ENCODE measurements at regions not wholly inside any gene's neighbourhood (a gene's known extent, or its start where the extent isn't known, plus 50 kb on each side); places are given as distances from the start of the nearest gene placed in this dataset.
"Not testable (repeated sequence)": the region's sequence is repeated elsewhere in the genome, so short reads cannot be mapped to it uniquely, and the experiment has no call there.

DNA sequence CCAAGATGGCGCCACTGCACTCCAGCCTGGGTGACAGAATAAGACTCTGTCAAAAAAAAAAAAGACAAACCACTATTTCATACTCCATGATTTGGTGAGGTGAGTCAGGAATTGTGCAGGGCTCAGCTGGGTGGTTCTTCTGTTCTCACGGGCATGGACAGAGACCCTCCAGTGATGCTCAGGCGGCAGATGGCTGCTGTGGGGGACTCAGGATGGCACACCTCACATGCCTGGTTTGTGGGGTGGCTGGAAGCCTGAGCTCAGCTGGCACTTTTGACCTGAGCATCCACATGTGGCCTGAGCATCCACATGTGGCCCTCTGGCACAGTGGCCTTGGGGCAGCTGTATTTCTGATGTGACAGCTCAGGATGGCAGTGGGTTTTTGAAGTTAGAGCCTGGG, 217.2 kb downstream of the IRX2 start:
- intact Hi-C loops (cut with micrococcal nuclease), result no loop called here

DNA sequence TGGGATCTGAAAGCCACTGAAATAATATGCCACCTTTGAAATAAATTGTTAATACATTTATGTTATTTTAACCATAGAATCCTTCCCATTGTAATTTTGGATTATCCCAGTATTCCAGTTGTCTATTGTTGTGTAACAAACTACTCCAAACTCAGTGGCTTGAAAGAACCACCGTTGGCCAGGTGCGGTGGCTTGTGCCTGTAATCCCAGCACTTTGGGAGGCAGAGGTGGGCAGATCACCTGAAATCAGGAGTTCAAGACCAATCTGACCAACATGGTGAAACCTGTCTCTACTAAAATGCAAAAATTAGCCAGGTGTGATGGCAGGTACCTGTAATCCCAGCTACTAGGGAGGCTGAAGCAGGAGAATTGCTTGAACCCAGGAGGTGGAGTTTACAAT, 217.6 kb downstream of the IRX2 start:
- intact Hi-C loops (cut with micrococcal nuclease), result not testable (repeated sequence)

DNA sequence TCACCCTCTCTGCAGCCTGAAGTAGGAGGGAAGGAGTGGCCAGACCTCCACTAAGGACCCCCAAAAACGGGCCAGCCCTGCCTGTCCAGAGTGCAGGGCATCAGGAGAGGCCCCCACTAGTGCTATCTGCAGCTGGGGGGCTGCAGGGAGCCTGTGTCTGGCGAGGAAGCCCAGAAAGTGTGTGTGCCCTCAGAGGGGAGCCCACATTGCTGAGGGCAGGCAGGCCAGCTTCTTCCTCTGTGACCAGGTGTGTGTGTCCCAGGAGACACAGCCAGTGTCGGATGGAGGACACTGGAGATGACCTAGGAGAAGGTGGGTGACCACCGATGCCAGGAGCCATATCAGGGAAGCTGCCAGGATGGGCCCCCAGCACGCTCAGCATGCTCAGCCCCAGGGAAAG, 218.7 kb downstream of the IRX2 start:
- intact Hi-C loops (cut with micrococcal nuclease), result no loop called here

DNA sequence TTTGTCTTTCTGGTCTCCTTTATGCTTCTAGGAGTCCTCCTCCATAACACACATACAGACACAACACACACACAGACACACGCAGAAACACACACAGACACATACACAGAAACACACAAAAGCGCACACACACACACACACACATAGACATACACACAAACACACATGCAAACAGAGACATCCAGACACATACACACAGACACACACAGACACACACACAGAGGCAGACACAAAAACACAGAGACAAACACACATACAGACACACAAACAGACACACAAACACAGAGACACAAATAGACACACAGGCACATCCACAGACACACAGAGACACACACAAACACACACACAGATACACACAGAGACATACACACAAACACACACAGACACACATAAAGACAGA, 220.2 kb downstream of the IRX2 start:
- intact Hi-C loops (cut with micrococcal nuclease), result no loop called here

DNA sequence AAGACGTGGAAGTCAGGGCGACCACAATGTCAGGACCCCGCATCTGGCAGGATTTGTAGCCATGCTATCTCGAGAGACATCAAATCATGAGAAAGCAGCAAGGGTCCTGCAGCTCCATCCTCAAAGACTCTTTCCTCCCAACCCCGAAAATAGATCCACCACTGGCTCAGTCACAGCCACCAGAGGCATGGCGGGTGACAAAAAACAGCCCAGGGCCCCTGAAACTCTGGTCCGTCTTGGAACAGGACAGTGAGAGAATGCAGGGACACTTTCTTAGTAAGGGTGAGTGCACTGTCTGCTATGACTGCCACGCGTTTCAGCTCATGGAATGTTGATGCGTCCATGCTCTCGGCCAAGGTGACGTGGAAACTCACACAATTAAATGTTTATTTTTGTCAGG, 220.9 kb downstream of the IRX2 start:
- intact Hi-C loops (cut with micrococcal nuclease), result no loop called here

DNA sequence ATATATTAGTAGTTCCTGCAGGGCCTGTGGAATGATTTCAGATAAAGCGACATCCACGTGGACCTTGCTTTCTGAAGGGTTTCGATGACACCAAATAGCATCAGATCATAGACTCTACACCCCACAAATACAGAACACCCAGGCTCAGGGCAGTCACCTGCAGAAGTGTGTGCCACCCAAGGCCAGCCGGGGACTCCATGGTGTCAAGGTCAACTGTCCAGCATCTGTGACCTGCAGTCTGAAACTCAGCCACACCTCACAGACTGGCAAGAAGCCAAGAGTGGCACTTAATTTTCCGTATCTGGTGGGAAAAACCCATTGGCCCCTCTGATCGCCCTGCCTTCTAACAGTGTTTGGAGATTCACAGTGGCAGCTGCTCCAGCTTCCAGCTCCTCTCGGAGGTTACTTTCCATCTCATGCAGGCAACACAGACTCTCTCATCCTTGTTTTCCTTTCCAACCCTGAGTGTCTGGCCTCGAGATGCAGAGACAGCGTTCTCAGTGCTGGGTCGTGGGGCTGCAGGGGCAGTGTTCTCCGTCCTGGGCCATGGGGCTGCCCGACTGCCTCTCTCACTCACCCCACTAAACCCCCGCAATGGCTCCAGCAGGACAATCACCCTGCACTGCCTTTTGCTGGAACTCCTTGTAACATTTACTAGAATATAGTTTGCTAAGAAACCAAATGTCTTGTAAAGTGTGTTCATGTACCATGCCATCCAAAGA, 221.9 kb downstream of the IRX2 start:
- intact Hi-C loops (cut with micrococcal nuclease), result no loop called here

DNA sequence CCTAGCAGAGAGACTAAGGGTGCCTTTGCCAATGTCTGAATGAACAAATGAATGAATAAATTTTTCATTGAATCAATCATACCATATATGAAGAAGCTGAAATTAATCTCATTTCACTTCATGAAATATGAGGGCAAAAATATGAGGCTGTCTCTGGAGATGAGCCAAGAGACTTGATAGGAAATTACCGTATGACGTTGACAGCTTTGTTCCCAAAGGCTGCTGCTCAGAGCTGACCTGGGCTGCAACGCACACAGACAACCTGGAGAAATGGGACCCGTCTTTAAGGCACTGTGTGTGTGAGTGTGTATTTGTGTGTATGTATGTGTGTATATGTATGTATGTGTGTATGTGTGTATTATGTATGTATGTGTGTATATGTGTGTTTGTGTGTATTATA, 226.1 kb downstream of the IRX2 start:
- intact Hi-C loops (cut with micrococcal nuclease), result no loop called here

DNA sequence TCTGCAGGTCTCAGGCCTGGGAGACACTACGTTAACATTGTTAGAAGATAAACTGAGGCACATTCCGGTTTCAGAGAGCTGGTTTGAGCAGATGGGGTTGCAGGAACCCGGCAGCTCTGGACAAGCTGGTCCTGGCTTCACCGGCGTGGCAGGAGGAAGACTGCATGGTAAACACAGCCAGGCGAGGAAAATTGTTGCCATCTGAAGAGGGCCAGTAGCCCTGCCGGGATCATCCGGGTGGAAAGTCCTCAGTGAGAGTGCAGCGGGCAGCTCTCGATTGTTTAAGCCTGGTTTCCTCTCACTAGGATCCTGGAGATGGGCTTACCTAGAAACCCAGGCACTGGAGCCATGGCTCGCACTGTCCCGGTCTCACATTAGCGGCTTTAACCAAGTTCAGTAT, 226.9 kb downstream of the IRX2 start:
- intact Hi-C loops (cut with micrococcal nuclease), result no loop called here

DNA sequence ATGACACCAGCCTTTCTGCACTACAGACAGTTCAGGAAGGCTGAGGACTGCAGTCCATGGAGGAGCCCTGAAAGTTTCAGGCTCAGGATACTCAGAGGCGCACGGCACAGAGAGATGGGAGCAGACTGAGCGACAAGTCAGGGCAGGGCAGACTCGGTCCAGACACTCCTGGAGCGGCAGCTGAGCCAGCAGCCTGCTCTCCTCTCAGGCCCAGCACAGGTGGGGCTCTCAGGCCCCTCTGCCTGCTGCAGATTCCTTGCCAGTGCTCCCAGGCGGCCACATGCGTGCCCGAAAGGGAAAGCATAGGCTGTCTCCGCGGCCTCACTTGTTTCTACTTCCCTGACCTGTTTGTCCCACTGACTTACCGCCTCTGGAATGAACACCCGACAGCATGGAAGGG, 228.3 kb downstream of the IRX2 start:
- intact Hi-C loops (cut with micrococcal nuclease), result no loop called here

DNA sequence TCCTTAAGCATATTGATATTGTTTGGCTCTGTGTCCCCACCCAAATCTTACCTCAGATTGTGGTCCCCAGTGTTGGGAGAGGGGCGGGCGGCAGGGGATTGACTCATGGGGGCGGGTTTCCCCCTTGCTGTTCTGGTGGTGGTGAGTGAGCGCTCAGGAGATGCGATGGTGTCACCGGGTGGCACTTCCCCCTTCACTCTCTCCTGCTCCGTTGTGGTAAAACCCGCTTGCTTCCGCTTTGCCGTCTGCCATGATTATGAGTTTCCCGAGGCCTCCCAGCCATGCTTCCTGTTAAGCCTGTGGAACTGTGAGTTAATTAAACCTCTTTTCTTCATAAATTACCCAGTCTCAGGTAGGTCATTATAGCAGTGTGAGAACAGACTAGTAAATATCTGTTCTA, 229.1 kb downstream of the IRX2 start:
- intact Hi-C loops (cut with micrococcal nuclease), result no loop called here

DNA sequence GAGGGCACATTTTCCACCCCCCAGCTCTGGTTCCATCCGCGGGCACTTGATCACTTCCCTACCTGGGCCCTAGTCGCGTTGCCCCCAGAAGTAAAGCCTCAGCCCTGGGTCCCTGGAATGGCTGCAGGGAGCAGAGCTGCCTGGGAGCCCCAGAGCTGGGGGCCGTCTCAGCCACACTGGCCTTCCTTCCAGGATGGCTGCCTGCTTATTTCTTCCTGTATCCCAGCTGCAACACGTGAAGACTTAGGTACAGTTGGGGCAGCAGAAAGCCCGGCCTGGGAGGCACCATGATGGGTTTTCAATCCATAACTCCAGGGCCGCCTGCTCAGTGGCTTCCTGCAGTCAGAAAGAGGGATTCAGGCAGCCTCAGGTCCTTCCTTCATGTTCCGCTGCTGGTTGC, 232.3 kb downstream of the IRX2 start:
- intact Hi-C loops (cut with micrococcal nuclease), result no loop called here

DNA sequence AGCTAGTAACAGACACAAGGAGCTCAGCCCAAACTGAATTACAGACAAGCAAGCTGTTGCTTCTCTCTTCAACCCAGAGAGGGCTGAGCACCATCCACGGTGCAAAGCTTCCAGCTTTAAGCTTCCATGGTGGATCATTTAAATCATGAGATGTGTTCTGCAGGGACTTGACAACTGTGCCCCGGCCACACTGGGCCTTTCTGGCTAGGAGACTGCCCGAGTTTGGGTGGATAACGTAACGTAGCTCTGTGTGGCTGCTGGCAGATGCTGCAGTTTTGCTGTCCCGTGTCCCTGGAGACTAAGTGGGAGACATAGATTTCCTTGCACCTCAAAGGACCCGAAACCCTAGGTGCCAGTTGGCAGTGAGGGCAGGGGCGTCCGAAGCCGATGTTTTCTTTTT, 234.0 kb downstream of the IRX2 start:
- intact Hi-C loops (cut with micrococcal nuclease), result no loop called here

DNA sequence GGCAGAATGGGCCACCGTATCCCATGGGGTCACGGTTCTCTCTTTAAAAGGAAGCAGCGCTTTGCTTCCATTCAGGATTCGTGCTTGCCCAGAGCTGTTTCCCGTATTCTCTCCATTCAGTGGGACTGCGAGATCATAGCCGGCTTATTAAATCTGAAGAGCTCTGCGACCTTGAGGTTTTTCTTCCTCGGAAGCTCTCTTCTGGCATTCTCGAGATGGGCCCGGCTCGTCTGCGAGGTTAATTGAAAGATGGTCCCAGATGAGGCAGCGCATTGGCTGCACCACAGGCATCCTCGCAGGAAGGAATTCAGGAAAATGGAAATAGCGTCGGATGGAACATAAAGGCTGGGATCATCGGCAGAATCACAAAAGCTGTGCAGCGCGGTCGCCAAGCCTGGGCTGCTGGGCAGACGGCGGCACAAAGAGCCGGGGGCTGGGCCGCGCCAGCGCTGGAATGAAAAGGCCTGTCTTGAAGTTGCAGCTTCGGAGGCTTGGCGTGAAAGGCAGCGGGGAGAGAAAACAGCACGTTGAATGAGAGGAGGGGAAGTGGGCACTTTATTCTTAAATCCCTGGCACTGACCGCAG, 236.2 kb downstream of the IRX2 start:
- intact Hi-C loops (cut with micrococcal nuclease), result no loop called here

DNA sequence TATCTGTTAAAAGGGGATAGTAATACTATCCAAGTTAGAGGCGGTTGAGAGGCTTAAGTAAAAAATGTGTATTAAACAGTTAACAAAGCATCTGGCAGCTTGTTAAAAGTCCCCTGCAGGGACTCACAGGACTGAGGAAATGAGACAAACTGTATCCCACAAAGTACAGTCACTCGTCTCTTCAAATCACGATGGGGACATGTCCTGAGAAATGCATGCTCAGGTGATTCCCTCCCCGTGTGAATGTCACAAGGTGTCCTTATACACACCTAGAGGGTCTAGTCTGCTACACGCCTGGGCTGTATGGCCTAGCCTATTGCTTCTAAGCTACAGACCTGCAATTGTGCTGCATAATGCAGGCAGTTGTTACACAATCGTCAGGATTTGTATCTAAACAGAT, 237.0 kb downstream of the IRX2 start:
- intact Hi-C loops (cut with micrococcal nuclease), result no loop called here

DNA sequence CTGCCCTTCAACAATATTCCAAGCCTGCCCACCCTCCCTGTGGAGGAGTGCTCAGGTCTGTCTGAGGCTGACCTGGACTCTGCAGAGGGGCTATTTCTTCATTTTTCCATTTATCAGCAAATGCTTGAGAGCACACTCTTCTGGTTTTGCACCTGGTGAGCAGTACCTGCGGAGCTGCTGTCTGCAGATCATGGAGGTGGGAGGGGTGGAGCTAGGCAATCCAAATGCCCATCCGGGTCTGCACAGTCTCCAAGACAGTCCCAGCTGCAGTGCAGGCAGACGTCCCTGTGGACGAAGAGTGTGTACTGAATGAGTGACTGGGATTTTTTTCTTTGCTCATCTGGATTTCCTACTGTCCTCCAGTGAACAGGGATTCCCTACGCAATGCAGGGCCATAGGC, 239.8 kb downstream of the IRX2 start:
- intact Hi-C loops (cut with micrococcal nuclease), result no loop called here

DNA sequence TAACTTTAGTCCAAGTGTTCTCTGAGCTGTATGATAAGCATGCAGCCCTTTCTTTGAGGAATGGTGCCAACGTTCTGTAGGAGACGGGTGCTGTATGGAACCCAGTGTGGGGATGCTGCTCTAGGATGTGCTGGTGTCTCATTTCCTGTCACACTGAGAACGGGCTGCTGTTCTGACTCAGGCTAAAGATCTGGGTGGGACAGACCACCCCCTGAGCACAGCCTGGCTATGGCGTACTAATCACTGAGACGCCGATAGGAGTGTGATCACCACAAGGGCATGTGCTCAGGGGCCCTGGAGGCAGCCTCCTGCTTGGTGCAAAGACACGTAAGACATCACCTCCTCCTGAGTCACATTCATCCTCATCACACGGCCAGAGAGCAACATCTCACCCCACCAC, 240.4 kb downstream of the IRX2 start:
- intact Hi-C loops (cut with micrococcal nuclease), result no loop called here

DNA sequence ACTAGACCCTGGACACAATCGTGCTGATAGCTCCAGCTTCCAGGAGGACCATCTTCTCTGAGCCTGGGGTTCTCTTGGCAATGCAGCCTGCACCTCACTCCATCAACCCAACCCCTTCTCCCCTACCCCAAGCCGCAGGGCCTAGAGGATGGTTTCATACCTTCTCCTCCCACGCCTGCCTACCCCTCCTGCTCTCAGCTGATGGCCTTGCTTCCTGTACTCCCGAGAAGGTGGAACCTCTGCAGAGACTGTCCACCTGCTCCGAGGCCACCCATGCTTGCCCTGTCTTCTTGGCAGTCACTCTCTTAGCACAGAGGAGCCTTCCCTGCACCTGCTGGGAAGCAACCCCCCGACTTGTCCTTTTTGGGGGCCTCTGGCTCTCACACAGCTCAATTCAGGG, 241.9 kb downstream of the IRX2 start:
- intact Hi-C loops (cut with micrococcal nuclease), result no loop called here

DNA sequence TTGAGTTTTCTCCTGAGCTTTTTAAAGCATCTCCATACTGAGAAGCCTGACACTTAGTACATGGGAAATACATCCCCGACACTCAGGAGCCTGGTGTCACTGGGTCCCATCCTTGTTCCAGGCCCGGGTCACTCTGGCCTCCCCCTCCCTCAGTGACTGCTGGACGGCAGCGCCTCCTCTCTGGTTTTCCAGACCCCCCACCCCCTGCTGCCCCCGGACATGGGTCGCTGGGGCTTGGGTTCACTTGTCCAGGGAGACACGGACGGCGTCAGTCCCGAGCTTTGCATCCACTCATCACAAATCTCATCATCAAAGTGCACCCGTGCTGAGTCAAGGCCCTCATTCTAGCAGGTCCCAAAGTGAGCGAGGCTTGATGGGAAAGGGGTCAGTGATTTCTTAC, 243.0 kb downstream of the IRX2 start:
- intact Hi-C loops (cut with micrococcal nuclease), result no loop called here

DNA sequence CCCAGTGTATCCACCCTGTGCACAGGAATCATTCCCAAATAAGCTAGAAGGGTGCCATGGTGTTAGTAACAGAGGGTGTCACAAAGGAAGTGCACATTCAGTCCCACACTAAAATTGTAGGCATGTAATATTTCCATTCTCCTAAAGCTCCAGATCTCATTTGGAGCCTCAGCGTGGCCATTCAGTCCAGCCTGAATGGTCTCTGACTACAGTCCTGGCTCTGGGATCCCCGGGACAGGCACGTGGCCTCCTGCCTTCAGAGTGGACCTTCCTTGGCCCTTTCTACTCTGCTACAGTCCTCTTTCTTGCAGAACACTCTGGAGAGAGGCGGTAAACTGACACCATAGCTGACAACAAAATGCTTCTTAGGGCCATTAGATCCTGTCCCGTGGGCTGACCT, 243.9 kb downstream of the IRX2 start:
- intact Hi-C loops (cut with micrococcal nuclease), result no loop called here

DNA sequence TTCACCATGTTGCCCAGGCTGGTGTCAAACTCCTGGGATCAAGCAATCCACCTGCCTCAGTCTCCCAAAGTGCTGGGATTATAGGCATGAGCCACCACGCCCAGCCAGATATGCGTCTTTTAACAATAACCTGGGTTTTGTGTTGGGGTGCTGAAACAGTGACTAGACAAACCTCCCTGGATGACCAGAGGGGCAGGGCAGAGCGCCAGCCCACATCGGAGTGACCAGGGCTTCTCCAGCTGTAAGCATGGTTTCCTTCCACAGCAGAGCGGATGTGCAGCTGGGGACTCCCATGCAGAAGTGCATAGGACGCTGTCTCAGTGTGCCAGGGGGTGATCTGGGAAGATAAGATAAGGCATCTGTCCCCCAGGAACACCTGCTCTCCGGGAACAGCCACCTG, 244.9 kb downstream of the IRX2 start:
- intact Hi-C loops (cut with micrococcal nuclease), result no loop called here

DNA sequence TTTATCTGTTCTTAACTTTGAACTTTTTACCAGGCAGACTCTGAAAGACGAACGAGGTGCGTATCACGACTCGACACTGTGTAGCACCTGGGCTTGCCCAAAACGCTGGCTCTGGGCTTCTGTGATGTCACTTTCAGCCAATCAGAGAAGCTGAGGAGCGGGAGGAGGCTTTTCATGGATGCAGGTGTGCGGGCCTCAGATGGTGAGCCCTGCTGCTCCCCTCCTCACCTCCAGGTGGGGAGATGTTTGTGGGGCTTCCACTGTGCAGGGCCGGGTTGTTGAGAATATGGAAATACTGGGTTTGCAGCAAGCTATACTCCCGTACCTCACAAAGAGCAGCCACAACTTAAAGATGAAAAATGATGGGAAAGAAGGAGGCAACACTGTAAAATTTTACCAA, 246.3 kb downstream of the IRX2 start:
- intact Hi-C loops (cut with micrococcal nuclease), result no loop called here

DNA sequence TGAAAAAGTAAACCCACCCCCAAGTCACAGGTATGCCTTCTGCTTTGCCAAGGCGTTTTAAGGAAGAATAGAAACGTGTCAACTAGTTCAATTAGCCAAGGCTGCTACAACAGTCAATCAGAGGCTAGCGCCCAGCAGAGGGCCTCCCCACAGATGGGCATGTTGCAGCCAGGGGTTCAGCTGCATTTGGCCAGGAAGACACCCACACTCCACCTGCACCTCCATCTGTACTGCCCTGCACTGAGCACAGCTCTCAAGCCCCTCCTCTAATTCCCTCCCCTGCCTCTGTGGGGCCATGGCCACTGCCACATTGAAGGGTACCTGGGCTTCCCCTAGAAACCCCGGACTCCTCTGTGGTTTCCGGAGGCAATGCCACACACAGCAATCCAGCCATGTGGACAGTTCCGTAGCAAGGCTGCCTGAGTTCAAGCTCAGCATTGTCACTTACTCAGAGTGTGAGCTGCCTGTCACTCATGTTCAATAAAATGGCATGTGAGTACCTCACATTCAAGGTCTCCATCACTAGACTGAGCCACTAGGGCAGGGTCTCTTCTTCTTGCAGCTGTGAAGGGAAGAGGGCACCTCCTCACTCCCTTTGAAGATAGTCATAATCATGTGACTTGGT, 248.4 kb downstream of the IRX2 start:
- intact Hi-C loops (cut with micrococcal nuclease), result no loop called here

DNA sequence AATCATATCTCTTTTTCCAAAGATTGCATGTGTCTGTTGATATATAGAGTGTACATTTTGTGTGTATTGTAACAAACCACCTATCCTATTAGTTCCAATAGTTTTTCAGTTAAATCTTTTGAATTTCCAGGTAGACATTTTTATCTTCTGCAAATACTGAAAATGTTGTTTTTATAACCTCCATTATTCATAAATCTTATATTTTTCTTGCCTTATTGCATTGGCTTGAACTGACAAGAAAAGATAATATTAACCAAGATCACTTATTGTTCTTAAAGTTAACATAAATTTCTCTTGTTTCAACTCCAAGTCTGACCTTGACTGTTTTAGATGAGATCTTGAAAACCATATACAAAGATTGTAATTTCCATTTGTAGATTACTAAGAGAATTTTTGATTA, 251.6 kb downstream of the IRX2 start:
- intact Hi-C loops (cut with micrococcal nuclease), result no loop called here
